Peyer's patch (tissue), 4 donors: ENCODE measurements at regions not wholly inside any gene's neighbourhood (a gene's known extent, or its start where the extent isn't known, plus 50 kb on each side); places are given as distances from the start of the nearest gene placed in this dataset.

Experiments
- CTCF ChIP-seq, 6 experiments: fragments of 450-650 bp in 4 of 6; fragments of 200-600 bp in 2 of 6; sonication (generic) in 1 of 6; IDR thresholded peaks; one replicate each; pipeline ENCODE4 v1.5.1; 2017 to 2019; ENCODE audit warnings: antibody characterized with exemption in 6 of 6, mild to moderate bottlenecking in 3 of 6, moderate library complexity in 1 of 6
- POLR2A ChIP-seq, 2 donors: fragments of 450-650 bp; IDR thresholded peaks; one replicate each; pipeline ENCODE4 v1.5.1; 2017; ENCODE audit warnings: antibody characterized with exemption in 2 of 2, mild to moderate bottlenecking in 2 of 2, moderate library complexity in 2 of 2

- TF ChIP-seq CTCF (IDR thresholded peaks at IDR 0.05), result no peak
- TF ChIP-seq POLR2A (IDR thresholded peaks at IDR 0.05), result no peak
Measured at GRCh38 chr6:14756340-14756739, 489.5 kb upstream of the JARID2 start.
